ENCODE measurements at regions not wholly inside any gene's neighbourhood (a gene's known extent, or its start where the extent isn't known, plus 50 kb on each side); places are given as distances from the start of the nearest gene placed in this dataset.
"Not testable (repeated sequence)": the region's sequence is repeated elsewhere in the genome, so short reads cannot be mapped to it uniquely, and the experiment has no call there.

GRCh38 chr14:105891631-105892452, 365.5 kb downstream of the TMEM121 start:
- DNase-seq (ENCODE audit: low read depth, low spot score) (no peak), FAIRE-seq (no peak)
- Histone ChIP-seq H3K79me2 (ENCODE audit: control insufficient read depth, insufficient read depth, low read length) (no peaks in the 10 kb centered on the region), H3K9me1 (replicated peaks; ENCODE audit: control insufficient read depth, extremely low read depth, insufficient read depth, low read length) (no peaks in the 10 kb centered on the region), H3K36me3 (ENCODE audit: control insufficient read depth in 2 of 2, extremely low read depth in 1 of 2, insufficient read depth in 2 of 2, low read length in 2 of 2) (no peaks in the 10 kb centered on the region), H3K9ac (replicated peaks; ENCODE audit: extremely low read depth, insufficient read depth, low read length) (no peak overlapping the region), H3K27me3 (ENCODE audit: control insufficient read depth in 2 of 2, insufficient read depth in 2 of 2, low read length in 2 of 2) (no peaks in the 10 kb centered on the region), H2AFZ (ENCODE audit: low read depth, low read length) (no peak overlapping the region), H3K4me1 (ENCODE audit: control insufficient read depth, extremely low read depth, insufficient read depth, low read length) (no peaks in the 10 kb centered on the region), H3K4me3 (replicated peaks in 1 of 3; ENCODE audit: insufficient read depth in 1 of 3, low read depth in 1 of 3, low read length in 3 of 3) (no peak overlapping the region), H4K20me1 (replicated peaks; ENCODE audit: control insufficient read depth, extremely low read depth, insufficient read depth, low read length) (no peaks in the 10 kb centered on the region), H3K27ac (ENCODE audit: insufficient read depth, low read depth, low read length) (no peak overlapping the region), H3K9me3 (replicated peaks; ENCODE audit: control insufficient read depth, insufficient read depth, low read length) (no peaks in the 10 kb centered on the region), H3K4me2 (ENCODE audit: insufficient read depth, low read length) (no peak overlapping the region)
- no peak for TF ChIP-seq MYC (IDR thresholded peaks at IDR 0.05; ENCODE audit: low read depth, low read length)
- no peak for TF ChIP-seq POLR2A (IDR thresholded peaks at IDR 0.05; ENCODE audit: low read depth, low read length)
- TF ChIP-seq FOS (IDR thresholded peaks at IDR 0.05; ENCODE audit: borderline replicate concordance, insufficient read depth, low read length), result no peak
- no peak for TF ChIP-seq JUN (IDR thresholded peaks at IDR 0.05; ENCODE audit: borderline replicate concordance, insufficient read depth, insufficient read length, low read depth)
- TF ChIP-seq POLR2AphosphoS5 (IDR thresholded peaks at IDR 0.05; ENCODE audit: insufficient read depth, low read depth, low read length), result no peak
- TF ChIP-seq MAX (IDR thresholded peaks at IDR 0.05; ENCODE audit: insufficient read depth, insufficient read length), result no peak
- TF ChIP-seq GATA2 (IDR thresholded peaks at IDR 0.05; ENCODE audit: insufficient read depth, insufficient read length, low read depth, low read length), result no peak
- no peak for TF ChIP-seq EZH2 (IDR thresholded peaks at IDR 0.05; ENCODE audit: borderline replicate concordance, low read depth, low read length, severe bottlenecking)
- TF ChIP-seq CTCF (IDR thresholded peaks at IDR 0.05; ENCODE audit: extremely low read depth in 1 of 2, insufficient read depth in 1 of 2, low read depth in 1 of 2, low read length in 2 of 2), result no peak
- no TSS peak for BruUV-seq (replicated peaks)
- dilution Hi-C loops (cut with MboI; ENCODE audit: extremely low pct_ligation_motif_present, low sequenced_read_pairs) (no loop called here), intact Hi-C loops (cut with micrococcal nuclease) (no loop called here)
- POLR2A ChIA-PET, result no interaction called here
- CTCF ChIA-PET, result no interaction called here

GRCh38 chr14:105892453-105893441, 366.4 kb downstream of the TMEM121 start:
- H3K4me3 ChIP-seq (replicated peaks in 1 of 3; ENCODE audit: insufficient read depth in 1 of 3, low read depth in 1 of 3, low read length in 3 of 3); H3K27ac ChIP-seq (ENCODE audit: insufficient read depth, low read depth, low read length); dilution Hi-C loops (cut with MboI; ENCODE audit: extremely low pct_ligation_motif_present, low sequenced_read_pairs); BruUV-seq (replicated peaks); H2AFZ ChIP-seq (ENCODE audit: low read depth, low read length); FAIRE-seq; H3K27me3 ChIP-seq (ENCODE audit: control insufficient read depth in 2 of 2, insufficient read depth in 2 of 2, low read length in 2 of 2); POLR2A ChIA-PET; H3K9me1 ChIP-seq (replicated peaks; ENCODE audit: control insufficient read depth, extremely low read depth, insufficient read depth, low read length); H3K4me2 ChIP-seq (ENCODE audit: insufficient read depth, low read length); H3K79me2 ChIP-seq (ENCODE audit: control insufficient read depth, insufficient read depth, low read length); H3K9ac ChIP-seq (replicated peaks; ENCODE audit: extremely low read depth, insufficient read depth, low read length); H3K9me3 ChIP-seq (replicated peaks; ENCODE audit: control insufficient read depth, insufficient read depth, low read length); H3K36me3 ChIP-seq (ENCODE audit: control insufficient read depth in 2 of 2, extremely low read depth in 1 of 2, insufficient read depth in 2 of 2, low read length in 2 of 2); H3K4me1 ChIP-seq (ENCODE audit: control insufficient read depth, extremely low read depth, insufficient read depth, low read length); intact Hi-C loops (cut with micrococcal nuclease); DNase-seq (ENCODE audit: low read depth, low spot score); H4K20me1 ChIP-seq (replicated peaks; ENCODE audit: control insufficient read depth, extremely low read depth, insufficient read depth, low read length); CTCF ChIA-PET: not testable (repeated sequence)

All from endothelial cell of umbilical vein (primary cell).